Mesothelial cell of epicardium (in vitro differentiated cells): ENCODE measurements at regions not wholly inside any gene's neighbourhood (a gene's known extent, or its start where the extent isn't known, plus 50 kb on each side); places are given as distances from the start of the nearest gene placed in this dataset.

Experiments
- DNase-seq, 2 experiments: peaks; one replicate each; pipeline ENCODE4 v3.0.0; 2021; ENCODE audit warnings: low spot score in 2 of 2; ENCODE audit not compliant: unreplicated experiment in 2 of 2
- H3K27ac Mint-ChIP-seq: 2 replicates; pipeline ENCODE4 v1.8.0; 2021; ENCODE audit warnings: mixed read lengths
- H3K27me3 Mint-ChIP-seq: 2 replicates; pipeline ENCODE4 v1.8.0; 2021; ENCODE audit warnings: low read depth, mixed read lengths
- H3K36me3 Mint-ChIP-seq: 2 replicates; pipeline ENCODE4 v1.8.0; 2021; ENCODE audit warnings: mixed read lengths
- H3K4me1 Mint-ChIP-seq: 2 replicates; pipeline ENCODE4 v1.8.0; 2021; ENCODE audit warnings: mixed read lengths
- H3K4me3 Mint-ChIP-seq: 2 replicates; pipeline ENCODE4 v1.8.0; 2021; ENCODE audit warnings: mild to moderate bottlenecking, moderate library complexity, mixed read lengths
- H3K9me3 Mint-ChIP-seq: 2 replicates; pipeline ENCODE4 v1.8.0; 2021; ENCODE audit warnings: mixed read lengths
- CTCF ChIP-seq: fragments of 200-600 bp; sonication (generic); IDR thresholded peaks from one replicate; pipeline ENCODE4 v1.5.0; 2021; ENCODE audit warnings: antibody characterized with exemption; ENCODE audit not compliant: unreplicated experiment

DNA sequence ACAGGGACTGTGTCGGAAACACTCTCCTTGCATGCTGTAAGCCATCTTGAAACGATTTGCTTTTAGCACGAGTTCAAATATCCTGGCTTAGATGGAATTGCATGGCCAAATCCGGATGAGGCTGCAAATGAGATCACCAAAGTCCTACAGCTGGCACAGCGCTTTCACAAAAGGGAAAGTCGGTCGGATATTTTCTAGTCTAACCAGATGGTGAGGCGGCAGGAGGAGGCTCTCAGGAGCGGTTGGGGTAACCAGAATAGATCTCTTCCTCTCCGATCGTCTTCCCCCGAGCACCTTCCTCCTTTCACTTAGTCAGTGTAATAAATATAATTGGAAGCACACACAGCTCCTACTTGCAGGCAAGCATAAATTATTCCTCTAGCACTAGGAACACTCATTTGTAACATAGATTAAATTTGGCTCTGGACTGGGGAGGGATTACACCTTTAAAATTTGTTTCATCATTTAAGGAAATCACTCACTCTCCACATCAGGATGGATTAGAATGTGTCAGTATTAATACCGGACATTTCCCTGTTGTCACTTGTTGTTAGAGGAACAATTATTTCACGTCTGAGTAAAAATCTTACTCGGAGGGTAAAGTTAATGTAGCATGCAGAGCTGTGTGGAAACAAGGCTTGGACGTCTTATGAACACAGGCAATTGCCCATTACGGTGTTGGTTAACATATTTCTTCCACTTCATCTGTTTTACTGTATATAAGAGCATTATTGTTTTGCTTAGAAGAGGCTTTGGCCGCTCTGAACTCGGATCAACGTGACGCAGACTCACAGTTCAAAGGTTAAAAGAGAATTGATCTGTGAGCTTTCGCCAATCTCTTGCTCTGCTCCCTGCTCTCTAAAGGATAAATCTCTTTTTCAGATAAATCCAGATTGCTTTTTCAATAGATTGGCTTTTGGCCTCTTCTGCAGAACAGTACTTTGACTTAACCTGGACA lies 857.9 kb downstream of the TYW1 start:
- Mint-ChIP-seq H3K4me3 (no peak overlapping the region), H3K27me3 (peaks cover 61% of the 10 kb centered on the region), H3K9me3 (peaks cover 6% of the 10 kb centered on the region), H3K4me1 (no peaks in the 10 kb centered on the region), H3K36me3 (no peaks in the 10 kb centered on the region), H3K27ac (no peak overlapping the region)
- no peak for DNase-seq
- TF ChIP-seq CTCF, result no peak

GRCh38 chr7:67855322-67855721 lies 858.7 kb downstream of the TYW1 start:
- Mint-ChIP-seq H3K9me3 (peaks cover 9% of the 10 kb centered on the region), H3K27ac (no peak overlapping the region), H3K4me3 (no peak overlapping the region), H3K36me3 (no peaks in the 10 kb centered on the region), H3K27me3 (peaks cover 61% of the 10 kb centered on the region), H3K4me1 (no peaks in the 10 kb centered on the region)
- DNase-seq, result no peak
- TF ChIP-seq CTCF, result no peak

DNA sequence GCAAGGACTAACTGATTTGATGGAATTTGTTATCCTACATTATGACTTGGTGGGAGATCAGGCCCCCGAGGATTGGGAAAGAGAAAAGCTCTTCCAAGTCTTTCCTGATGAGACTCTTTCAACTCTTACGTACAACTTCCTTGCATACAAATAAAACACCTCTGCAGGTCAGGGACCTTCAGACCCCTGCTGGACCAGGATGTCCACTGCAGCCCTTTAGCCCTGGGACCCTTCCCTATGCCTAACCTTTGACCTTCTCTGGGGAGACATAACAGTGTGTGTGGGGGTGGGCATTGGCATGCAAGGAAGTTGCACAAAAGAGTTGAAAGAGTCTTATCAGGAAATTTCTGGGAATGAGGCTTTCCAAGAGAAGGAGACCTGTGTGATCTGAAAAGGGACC lies 859.4 kb downstream of the TYW1 start:
- Mint-ChIP-seq H3K4me3 (no peak overlapping the region), H3K9me3 (peaks cover 8% of the 10 kb centered on the region), H3K4me1 (no peaks in the 10 kb centered on the region), H3K27ac (no peak overlapping the region), H3K27me3 (peaks cover 59% of the 10 kb centered on the region), H3K36me3 (no peaks in the 10 kb centered on the region)
- TF ChIP-seq CTCF, result no peak
- DNase-seq, result no peak

- H3K27ac Mint-ChIP-seq, result no peak overlapping the region
- H3K36me3 Mint-ChIP-seq, result no peaks in the 10 kb centered on the region
- TF ChIP-seq CTCF, result no peak
- no peaks in the 10 kb centered on the region for H3K4me1 Mint-ChIP-seq
- no peak for DNase-seq
- H3K4me3 Mint-ChIP-seq, result no peak overlapping the region
- H3K27me3 Mint-ChIP-seq, result peaks cover 43% of the 10 kb centered on the region
- H3K9me3 Mint-ChIP-seq, result peaks cover 19% of the 10 kb centered on the region
Observed at GRCh38 chr7:67857698-67858097, 861.1 kb downstream of the TYW1 start.

DNA sequence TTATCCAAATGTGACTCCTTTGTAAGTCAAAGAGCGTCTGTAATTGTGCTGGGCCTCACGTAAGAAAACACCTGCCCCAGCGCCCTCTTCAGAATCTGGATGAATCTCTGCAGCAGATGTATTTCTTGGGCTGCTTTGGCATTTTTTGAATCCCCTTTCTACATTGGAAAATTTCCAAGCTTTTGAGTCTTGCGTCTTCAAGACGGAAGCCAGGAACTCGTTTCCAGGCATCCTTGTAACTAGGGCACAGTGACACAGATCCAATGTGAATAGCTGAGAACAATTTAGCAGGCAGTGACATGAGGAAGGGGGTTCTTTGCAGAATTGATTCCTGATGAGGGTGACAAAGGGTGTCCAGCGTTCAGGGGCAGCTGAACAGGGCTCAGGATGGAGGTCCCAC lies 862.3 kb downstream of the TYW1 start:
- Mint-ChIP-seq H3K27ac (no peak overlapping the region), H3K36me3 (no peaks in the 10 kb centered on the region), H3K27me3 (peaks cover 37% of the 10 kb centered on the region), H3K9me3 (peaks cover 21% of the 10 kb centered on the region), H3K4me1 (no peaks in the 10 kb centered on the region), H3K4me3 (no peak overlapping the region)
- DNase-seq, result no peak
- no peak for TF ChIP-seq CTCF
